MCF 10A (cell line): ENCODE measurements at regions not wholly inside any gene's neighbourhood (a gene's known extent, or its start where the extent isn't known, plus 50 kb on each side); places are given as distances from the start of the nearest gene placed in this dataset.

Source experiments
- BruUV-seq: library from RNA; stranded (reverse); fragments of 400-500 nt; replicated peaks from 2 replicates; lab custom pipeline; 2021; lab: Mats Ljungman, UMichigan
- CTCF ChIA-PET: fragments of 300-600 bp; sonication (Branson Sonifier 250); formaldehyde crosslinking; extraction: SDS; loops from one replicate; lab custom pipeline; 2021; ENCODE audit warnings: antibody characterized with exemption, inconsistent platforms; lab: Yijun Ruan, JAX
- POLR2A ChIA-PET: fragments of 300-600, 350-650 bp; sonication (Branson Sonifier 250); formaldehyde crosslinking; extraction: SDS; loops from one replicate; lab custom pipeline; 2020; ENCODE audit warnings: antibody characterized with exemption, inconsistent platforms; lab: Yijun Ruan, JAX
- DNase-seq: peaks from one replicate; pipeline ENCODE4 v3.0.0-alpha.2; 2018; ENCODE audit not compliant: unreplicated experiment
- H3K27ac Mint-ChIP-seq: one replicate; pipeline ENCODE4 v1.8.0; 2022; ENCODE audit warnings: mild to moderate bottlenecking, low read depth, mixed read lengths; ENCODE audit not compliant: unreplicated experiment
- H3K27me3 Mint-ChIP-seq: one replicate; pipeline ENCODE4 v1.8.0; 2022; ENCODE audit warnings: mixed read lengths; ENCODE audit not compliant: insufficient read depth, unreplicated experiment
- H3K36me3 Mint-ChIP-seq: one replicate; pipeline ENCODE4 v1.8.0; 2022; ENCODE audit warnings: mild to moderate bottlenecking, moderate library complexity, mixed read lengths; ENCODE audit not compliant: insufficient read depth, unreplicated experiment
- H3K4me1 Mint-ChIP-seq: one replicate; pipeline ENCODE4 v1.8.0; 2022; ENCODE audit warnings: mixed read lengths; ENCODE audit not compliant: insufficient read depth, unreplicated experiment
- H3K4me3 Mint-ChIP-seq: one replicate; pipeline ENCODE4 v1.8.0; 2022; ENCODE audit warnings: mild to moderate bottlenecking, moderate library complexity, mixed read lengths; ENCODE audit not compliant: unreplicated experiment
- H3K9me3 Mint-ChIP-seq: one replicate; pipeline ENCODE4 v1.8.0; 2022; ENCODE audit warnings: mixed read lengths; ENCODE audit not compliant: unreplicated experiment
- intact Hi-C: fragments of 100-400 bp; cut with micrococcal nuclease; formaldehyde crosslinking; loops from 2 replicates; pipeline ENCODE4 v1.14.1; 2022
- TF ChIP-seq, protein P1 (sequence below): fragments of 200-600 bp; IDR thresholded peaks from one replicate; pipeline ENCODE4 v1.8.0; 2022; ENCODE audit warnings: antibody characterized with exemption, mild to moderate bottlenecking; ENCODE audit not compliant: unreplicated experiment

DNA sequence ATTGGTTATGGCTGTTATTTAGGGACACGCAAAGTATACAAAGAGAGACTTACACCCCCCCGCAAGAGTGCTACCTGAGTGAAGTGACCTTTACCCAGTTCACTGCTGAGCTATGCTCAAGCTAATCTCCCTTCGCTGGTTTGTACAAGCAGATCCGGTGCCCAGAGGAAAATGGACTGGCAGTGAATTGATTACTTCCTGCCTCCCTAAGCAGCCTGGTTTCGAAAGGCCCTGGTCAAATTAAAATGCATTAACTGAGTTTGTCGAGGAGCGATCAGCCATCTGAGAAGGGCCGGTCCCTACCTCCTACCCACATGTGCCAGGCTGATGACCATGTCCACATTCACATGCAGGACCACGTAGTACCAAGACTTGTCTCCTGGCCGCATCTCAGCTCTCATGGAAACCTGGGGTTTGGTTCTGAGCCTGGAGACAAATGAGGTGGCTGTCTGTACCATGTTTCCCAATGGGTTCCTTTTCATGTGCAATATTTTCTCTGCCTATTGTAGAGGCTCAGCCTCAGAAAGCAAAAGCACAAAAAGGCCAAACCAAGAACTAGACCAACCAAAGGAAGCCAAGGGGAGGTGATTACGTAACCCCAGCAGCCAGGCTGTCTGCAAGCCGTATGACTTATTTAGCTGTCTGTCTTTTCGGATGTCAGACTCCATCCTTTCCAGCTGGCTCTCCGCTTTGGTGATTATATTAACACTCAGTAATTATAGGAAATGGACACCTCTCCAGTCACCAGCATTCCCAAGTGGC lies 284.7 kb upstream of the PWP1 start:
- no peaks in the 10 kb centered on the region for H3K36me3 Mint-ChIP-seq
- intact Hi-C loops: loop anchor here (5.0 kb wide), 1 partner anchor 179 kb away; no protein-coding TSS in a partner anchor
- H3K4me1 Mint-ChIP-seq: no peaks in the 10 kb centered on the region
- BruUV-seq: no TSS peak
- H3K27me3 Mint-ChIP-seq: no peaks in the 10 kb centered on the region
- TF ChIP-seq, protein P1, sequence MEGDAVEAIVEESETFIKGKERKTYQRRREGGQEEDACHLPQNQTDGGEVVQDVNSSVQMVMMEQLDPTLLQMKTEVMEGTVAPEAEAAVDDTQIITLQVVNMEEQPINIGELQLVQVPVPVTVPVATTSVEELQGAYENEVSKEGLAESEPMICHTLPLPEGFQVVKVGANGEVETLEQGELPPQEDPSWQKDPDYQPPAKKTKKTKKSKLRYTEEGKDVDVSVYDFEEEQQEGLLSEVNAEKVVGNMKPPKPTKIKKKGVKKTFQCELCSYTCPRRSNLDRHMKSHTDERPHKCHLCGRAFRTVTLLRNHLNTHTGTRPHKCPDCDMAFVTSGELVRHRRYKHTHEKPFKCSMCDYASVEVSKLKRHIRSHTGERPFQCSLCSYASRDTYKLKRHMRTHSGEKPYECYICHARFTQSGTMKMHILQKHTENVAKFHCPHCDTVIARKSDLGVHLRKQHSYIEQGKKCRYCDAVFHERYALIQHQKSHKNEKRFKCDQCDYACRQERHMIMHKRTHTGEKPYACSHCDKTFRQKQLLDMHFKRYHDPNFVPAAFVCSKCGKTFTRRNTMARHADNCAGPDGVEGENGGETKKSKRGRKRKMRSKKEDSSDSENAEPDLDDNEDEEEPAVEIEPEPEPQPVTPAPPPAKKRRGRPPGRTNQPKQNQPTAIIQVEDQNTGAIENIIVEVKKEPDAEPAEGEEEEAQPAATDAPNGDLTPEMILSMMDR: no peak
- no peaks in the 10 kb centered on the region for H3K9me3 Mint-ChIP-seq
- POLR2A ChIA-PET: no interaction called here
- H3K4me3 Mint-ChIP-seq: no peak overlapping the region
- H3K27ac Mint-ChIP-seq: no peak overlapping the region
- CTCF ChIA-PET: interaction anchor here (0.6 to 12.6 kb wide), 5 partner anchors 105 to 269 kb away, joined by 3 to 150 read pairs (median 5); no protein-coding TSS in a partner anchor
- peak; percentile 60 for DNase-seq

DNA sequence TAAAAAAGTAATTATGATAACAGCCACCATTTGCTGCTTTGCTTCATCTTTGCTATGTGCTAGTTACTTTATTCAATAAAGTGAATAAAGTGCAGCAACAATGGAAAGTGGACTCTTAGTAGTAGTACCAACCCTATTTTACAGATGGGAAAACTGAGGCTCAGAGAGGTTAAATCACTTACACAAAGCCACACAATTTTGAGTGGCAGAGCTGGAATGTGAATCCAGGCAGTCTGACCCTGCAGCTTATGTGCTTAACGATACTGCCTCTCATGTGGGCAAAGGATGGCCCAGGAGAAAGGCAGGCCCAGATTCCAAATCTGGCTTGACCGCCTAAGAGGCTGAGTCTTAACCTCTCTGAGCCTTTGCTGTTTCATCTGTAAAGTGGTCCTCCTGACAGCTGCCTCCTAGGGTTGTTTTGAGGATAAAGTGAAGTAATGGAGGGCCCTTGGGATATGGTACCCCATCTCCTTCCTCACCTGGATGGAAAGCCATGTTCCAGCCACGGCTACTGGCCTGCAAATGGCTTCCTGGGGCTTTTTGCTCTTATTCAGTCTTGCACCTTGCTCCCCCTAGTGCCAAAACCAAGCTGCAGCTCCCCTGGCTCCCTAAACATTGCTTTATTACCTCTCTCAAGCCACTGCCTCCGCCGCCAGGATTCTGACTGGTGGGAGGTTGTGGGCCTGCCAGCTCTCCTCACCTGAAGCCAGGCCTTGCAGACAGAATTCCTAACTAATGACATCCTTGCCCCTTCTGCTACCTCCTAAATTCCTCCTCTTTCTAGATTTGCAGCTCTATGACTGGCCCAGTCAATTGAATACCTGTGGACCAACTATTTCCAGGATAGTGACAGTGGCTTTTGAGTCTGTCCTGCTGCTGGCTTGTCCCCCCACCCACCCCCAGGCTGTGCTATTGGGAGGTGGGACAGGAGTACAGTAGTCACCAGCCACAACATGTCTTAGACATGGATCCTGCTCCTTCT lies 283.3 kb upstream of the PWP1 start:
- no peaks in the 10 kb centered on the region for H3K27me3 Mint-ChIP-seq
- intact Hi-C loops: loop anchor here (1.0 to 5.0 kb wide), 4 partner anchors 84 to 270 kb away; a partner anchor contains a TSS

DNA sequence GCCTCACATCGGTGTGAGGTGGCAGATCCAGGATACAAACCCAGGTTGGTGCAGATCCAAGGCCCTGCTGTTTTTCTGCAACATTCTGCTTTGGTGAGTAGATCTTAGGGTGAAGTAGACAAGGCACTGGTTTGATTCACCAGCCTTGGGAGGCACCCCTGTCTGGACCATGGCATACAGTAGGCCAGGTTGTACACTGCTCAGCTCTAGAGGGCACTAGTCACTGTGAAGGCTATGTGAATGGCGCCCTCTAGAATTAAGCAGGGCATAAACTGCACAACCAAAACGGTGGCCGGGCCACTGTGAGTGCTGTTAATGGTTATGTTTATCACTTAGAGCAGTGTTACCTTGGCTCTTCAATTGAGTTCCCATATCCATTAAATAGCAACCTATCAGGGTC lies 280.6 kb upstream of the PWP1 start:
- POLR2A ChIA-PET: no interaction called here
- no peaks in the 10 kb centered on the region for H3K9me3 Mint-ChIP-seq
- DNase-seq: peak; percentile 62

More for the DNA sequence above, 283.3 kb upstream of the PWP1 start:
- ChIA-PET CTCF (interaction anchor here (0.6 to 12.6 kb wide), 31 partner anchors 9 to 1034 kb away, joined by 3 to 150 read pairs (median 3); no protein-coding TSS in a partner anchor), POLR2A (no interaction called here)
- Mint-ChIP-seq H3K27ac (no peak overlapping the region), H3K4me1 (no peaks in the 10 kb centered on the region), H3K36me3 (no peaks in the 10 kb centered on the region), H3K4me3 (no peak overlapping the region), H3K9me3 (no peaks in the 10 kb centered on the region)
- TF ChIP-seq, protein P1: peak; percentile 74
- no TSS peak for BruUV-seq
- peak; percentile 81 for DNase-seq

More for the DNA sequence above, 280.6 kb upstream of the PWP1 start:
- Mint-ChIP-seq H3K4me1 (no peaks in the 10 kb centered on the region), H3K27ac (no peak overlapping the region), H3K27me3 (no peaks in the 10 kb centered on the region), H3K36me3 (no peaks in the 10 kb centered on the region), H3K4me3 (no peak overlapping the region)
- TF ChIP-seq, protein P1: peak; percentile 35
- CTCF ChIA-PET: interaction anchor here (0.6 to 12.6 kb wide), 9 partner anchors 13 to 589 kb away, joined by 3 to 150 read pairs (median 3); no protein-coding TSS in a partner anchor
- intact Hi-C loops: loop anchor here (5.0 kb wide), 1 partner anchor 183 kb away; no protein-coding TSS in a partner anchor
- no TSS peak for BruUV-seq
